Ovary (tissue), 7 donors: ENCODE measurements at regions not wholly inside any gene's neighbourhood (a gene's known extent, or its start where the extent isn't known, plus 50 kb on each side); places are given as distances from the start of the nearest gene placed in this dataset.

ENCODE experiments used
- DNase-seq, 5 donors: peaks; one replicate each; pipeline ENCODE4 v3.0.0-alpha.2; 2019 to 2020
- H3K27ac ChIP-seq, 2 donors: fragments of 200-600 bp; one replicate each; pipeline versions ENCODE4 v1.5.1 to v1.8.0; 2019 to 2022
- H3K27me3 ChIP-seq: fragments of 200-600 bp; one replicate; pipeline ENCODE4 v1.8.0; 2022
- H3K36me3 ChIP-seq: fragments of 200-600 bp; sonication (generic); one replicate; pipeline ENCODE4 v1.5.1; 2019
- H3K4me1 ChIP-seq: one replicate; pipeline ENCODE4 v1.8.1; 2013; ENCODE audit warnings: mild to moderate bottlenecking, moderate library complexity; ENCODE audit not compliant: insufficient read depth
- H3K4me3 ChIP-seq: fragments of 200-600 bp; sonication (generic); one replicate; pipeline ENCODE4 v1.5.1; 2017
- H3K9me3 ChIP-seq, 2 donors: fragments of 200-600 bp in 1 of 2; sonication (generic) in 1 of 2; one replicate each; pipeline versions ENCODE4 v1.5.1 to v1.8.1; 2013 to 2019; ENCODE audit warnings: mild to moderate bottlenecking in 1 of 2, moderate library complexity in 1 of 2
- CTCF ChIP-seq, 3 donors: fragments of 450-650 bp in 2 of 3; fragments of 200-600 bp in 1 of 3; IDR thresholded peaks; one replicate each; pipeline versions ENCODE4 v1.5.1 to v1.8.0; 2016 to 2022; ENCODE audit warnings: antibody characterized with exemption in 3 of 3, mild to moderate bottlenecking in 1 of 3
- EP300 ChIP-seq: sonication (generic); formaldehyde crosslinking; IDR thresholded peaks from one replicate; pipeline ENCODE4 v1.6.1; 2017; ENCODE audit warnings: antibody characterized with exemption
- POLR2A ChIP-seq: fragments of 450-650 bp; IDR thresholded peaks from one replicate; pipeline ENCODE4 v1.6.1; 2017; ENCODE audit warnings: antibody characterized with exemption, mild to moderate bottlenecking, moderate library complexity
- WGBS, 3 donors: extraction: QIAGEN DNeasy Blood & Tissue Kit in 1 of 3; methylation state at CpG; one replicate each; pipeline versions ENCODE4 v1.1.5 to v1.1.7; 2013 to 2017; 5-methylcytosine and 5-hydroxymethylcytosine counted together
- intact Hi-C, 4 donors: fragments of 100-400 bp; cut with DNase I; formaldehyde crosslinking; loops; one replicate each; pipeline versions ENCODE4 v1.11.0 to v1.15.1; 2022 to 2023
- donor health status: DM: no; HTN: no; CAD: no; lungs with moderate emphysema.
- donor health status: DM: no; HTN: no; CAD: no.
- donor health status: Bipolar disorder and iron deficiency.
- donor health status: DM: no; HTN: no; CAD: no.
- donor health status: DM: yes; HTN: yes; CAD: no.

- intact Hi-C loops: no loop called here
- Histone ChIP-seq H3K9me3 (no peaks in the 10 kb centered on the region), H3K4me3 (no peak overlapping the region), H3K27ac (no peak overlapping the region), H3K4me1 (no peaks in the 10 kb centered on the region), H3K27me3 (no peaks in the 10 kb centered on the region), H3K36me3 (no peaks in the 10 kb centered on the region)
- DNase-seq: no peak
- TF ChIP-seq POLR2A (no peak), EP300 (no peak), CTCF (IDR thresholded peaks at IDR 0.05) (no peak)
- WGBS, 3 donors: 11 to 24% (median 14%) methylated on average over 4 of the region's 4 CpGs
These were observed 1713.2 kb upstream of the SLC10A2 start for GRCh38 chr13:104779311-104779993.

GRCh38 chr13:104773775-104774174 lies 1707.6 kb upstream of the SLC10A2 start:
- 63 to 66% (median 64%) methylated on average over 2 of the region's 2 CpGs for WGBS, 3 donors
- intact Hi-C loops: no loop called here
- no peak for DNase-seq
- no peaks in the 10 kb centered on the region for H3K9me3 ChIP-seq
- no peaks in the 10 kb centered on the region for H3K27me3 ChIP-seq
- no peak overlapping the region for H3K4me3 ChIP-seq
- H3K4me1 ChIP-seq: no peaks in the 10 kb centered on the region
- TF ChIP-seq EP300 (no peak), POLR2A (no peak), CTCF (IDR thresholded peaks at IDR 0.05) (no peak)
- H3K36me3 ChIP-seq: no peaks in the 10 kb centered on the region
- no peak overlapping the region for H3K27ac ChIP-seq

- Histone ChIP-seq H3K27ac (no peak overlapping the region), H3K36me3 (no peaks in the 10 kb centered on the region), H3K4me1 (no peaks in the 10 kb centered on the region), H3K27me3 (no peaks in the 10 kb centered on the region), H3K4me3 (no peak overlapping the region), H3K9me3 (no peaks in the 10 kb centered on the region)
- DNase-seq: no peak
- intact Hi-C loops: no loop called here
- no peak for TF ChIP-seq EP300
- TF ChIP-seq POLR2A: no peak
- 79 to 89% (median 87%) methylated on average over 4 of the region's 4 CpGs for WGBS, 3 donors
These were observed 1703.3 kb upstream of the SLC10A2 start for GRCh38 chr13:104769545-104769944.

- H3K4me3 ChIP-seq: no peak overlapping the region
- no peak for TF ChIP-seq EP300
- no peak for TF ChIP-seq CTCF (IDR thresholded peaks at IDR 0.05)
- TF ChIP-seq POLR2A: no peak
- no peaks in the 10 kb centered on the region for H3K4me1 ChIP-seq
- no peaks in the 10 kb centered on the region for H3K9me3 ChIP-seq
- no peaks in the 10 kb centered on the region for H3K36me3 ChIP-seq
- no peaks in the 10 kb centered on the region for H3K27me3 ChIP-seq
- no peak for DNase-seq
- no peak overlapping the region for H3K27ac ChIP-seq
- intact Hi-C loops: no loop called here
These were observed 1700.1 kb upstream of the SLC10A2 start for GRCh38 chr13:104766319-104766718.

GRCh38 chr13:104764600-104764999 lies 1698.4 kb upstream of the SLC10A2 start:
- H3K4me1 ChIP-seq: no peaks in the 10 kb centered on the region
- H3K27ac ChIP-seq: no peak overlapping the region
- no peaks in the 10 kb centered on the region for H3K27me3 ChIP-seq
- H3K9me3 ChIP-seq: no peaks in the 10 kb centered on the region
- no peak for DNase-seq
- no peaks in the 10 kb centered on the region for H3K36me3 ChIP-seq
- WGBS, 3 donors: 68 to 79% (median 73%) methylated on average over 4 of the region's 4 CpGs
- intact Hi-C loops: no loop called here
- no peak for TF ChIP-seq POLR2A
- TF ChIP-seq CTCF (IDR thresholded peaks at IDR 0.05): no peak
- TF ChIP-seq EP300: no peak
- H3K4me3 ChIP-seq: no peak overlapping the region
